HG02970 (cell line): ENCODE measurements at regions not wholly inside any gene's neighbourhood (a gene's known extent, or its start where the extent isn't known, plus 50 kb on each side); places are given as distances from the start of the nearest gene placed in this dataset.

Experiments used
- ATAC-seq: cut with Tn5 transposase; IDR thresholded peaks from one replicate; pipeline ENCODE4 v1.9.1; 2021; ENCODE audit warnings: mild to moderate bottlenecking, moderate library complexity, moderate number of reproducible peaks; ENCODE audit not compliant: unreplicated experiment, low FRiP score

GRCh38 chr5:164600274-164600673 lies 1094.9 kb downstream of the MAT2B start:
- no peak for ATAC-seq

- ATAC-seq, result no peak
Observed at GRCh38 chr5:164600929-164601535, 1095.6 kb downstream of the MAT2B start.

- ATAC-seq, result no peak
Observed at GRCh38 chr5:164608507-164608906, 1103.1 kb downstream of the MAT2B start.

- ATAC-seq, result no peak
Observed at GRCh38 chr5:164610374-164610773, 1105.0 kb downstream of the MAT2B start.

GRCh38 chr5:164614707-164615106 lies 1109.3 kb downstream of the MAT2B start:
- ATAC-seq, result no peak

- no peak for ATAC-seq
Observed at GRCh38 chr5:164617290-164617689, 1111.9 kb downstream of the MAT2B start.

GRCh38 chr5:164627021-164627420 lies 1121.6 kb downstream of the MAT2B start:
- ATAC-seq, result no peak

- ATAC-seq, result no peak
Observed at GRCh38 chr5:164636456-164636855, 1131.0 kb downstream of the MAT2B start.

GRCh38 chr5:164637931-164638521 lies 1132.6 kb downstream of the MAT2B start:
- no peak for ATAC-seq

- no peak for ATAC-seq
Observed at GRCh38 chr5:164649266-164649665, 1143.8 kb downstream of the MAT2B start.

GRCh38 chr5:164650427-164650826 lies 1145.0 kb downstream of the MAT2B start:
- no peak for ATAC-seq

- no peak for ATAC-seq
Observed at GRCh38 chr5:164651546-164652275, 1146.3 kb downstream of the MAT2B start.

GRCh38 chr5:164652276-164652660 lies 1146.8 kb downstream of the MAT2B start:
- no peak for ATAC-seq

GRCh38 chr5:164663198-164663989 lies 1158.0 kb downstream of the MAT2B start:
- no peak for ATAC-seq

- ATAC-seq, result no peak
Observed at GRCh38 chr5:164671640-164672039, 1166.2 kb downstream of the MAT2B start.

- ATAC-seq, result no peak
Observed at GRCh38 chr5:164672205-164672604, 1166.8 kb downstream of the MAT2B start.

- no peak for ATAC-seq
Observed at GRCh38 chr5:164672931-164673694, 1167.7 kb downstream of the MAT2B start.

GRCh38 chr5:164679461-164679860 lies 1174.0 kb downstream of the MAT2B start:
- ATAC-seq, result no peak

GRCh38 chr5:164680216-164680615 lies 1174.8 kb downstream of the MAT2B start:
- ATAC-seq, result no peak

- ATAC-seq, result no peak
Observed at GRCh38 chr5:164680812-164681520, 1175.5 kb downstream of the MAT2B start.
